ENCODE measurements at regions not wholly inside any gene's neighbourhood (a gene's known extent, or its start where the extent isn't known, plus 50 kb on each side); places are given as distances from the start of the nearest gene placed in this dataset.

GRCh38 chr4:55754754-55755350 is 64.7 kb upstream of the EXOC1L start:
- Histone ChIP-seq H3K9me3 (no peaks in the 10 kb centered on the region), H3K36me3 (ENCODE audit: control insufficient read depth, insufficient read depth, low read length) (no peaks in the 10 kb centered on the region), H3K4me3 (ENCODE audit: low read depth, low read length) (no peak overlapping the region), H3K27me3 (replicated peaks; ENCODE audit: control insufficient read depth, insufficient read depth, low read length) (no peaks in the 10 kb centered on the region), H3K4me1 (peaks cover 8% of the 10 kb centered on the region; the same call in 1 of the 2 replicates)
- DNase-seq, result no peak
- ChIA-PET CTCF (no interaction called here), POLR2A (no interaction called here)
- Mint-ChIP-seq H3K4me1 (ENCODE audit: low read depth, unreplicated experiment) (peaks cover 10% of the 10 kb centered on the region), H3K4me3 (ENCODE audit: unreplicated experiment) (no peak overlapping the region), H3K9me3 (ENCODE audit: unreplicated experiment) (no peaks in the 10 kb centered on the region), H3K27ac (ENCODE audit: unreplicated experiment) (no peak overlapping the region), H3K27me3 (ENCODE audit: insufficient read depth, unreplicated experiment) (peaks cover 10% of the 10 kb centered on the region), H3K36me3 (ENCODE audit: insufficient read depth, unreplicated experiment) (no peaks in the 10 kb centered on the region)
- no TSS peak for BruUV-seq (replicated peaks)
- intact Hi-C loops (cut with micrococcal nuclease; ENCODE audit: unreplicated experiment), result no loop called here
- TF ChIP-seq CTCF (IDR thresholded peaks at IDR 0.05; ENCODE audit: insufficient read depth in 1 of 2, low read depth in 1 of 2, low read length in 1 of 2, severe bottlenecking in 1 of 2, unreplicated experiment in 1 of 2), result no peak

GRCh38 chr4:55756208-55756607 is 63.4 kb upstream of the EXOC1L start:
- ChIA-PET POLR2A (no interaction called here), CTCF (no interaction called here)
- Histone ChIP-seq H3K9me3 (no peaks in the 10 kb centered on the region), H3K4me3 (ENCODE audit: low read depth, low read length) (no peak overlapping the region), H3K27me3 (replicated peaks; ENCODE audit: control insufficient read depth, insufficient read depth, low read length) (no peaks in the 10 kb centered on the region), H3K36me3 (ENCODE audit: control insufficient read depth, insufficient read depth, low read length) (no peaks in the 10 kb centered on the region), H3K4me1 (peaks cover 8% of the 10 kb centered on the region; the same call in 1 of the 2 replicates)
- no peak for DNase-seq
- no peak overlapping the region for H3K27ac Mint-ChIP-seq (ENCODE audit: unreplicated experiment)
- no TSS peak for BruUV-seq (replicated peaks)
- TF ChIP-seq CTCF (IDR thresholded peaks at IDR 0.05; ENCODE audit: insufficient read depth in 1 of 2, low read depth in 1 of 2, low read length in 1 of 2, severe bottlenecking in 1 of 2, unreplicated experiment in 1 of 2), result no peak
- intact Hi-C loops (cut with micrococcal nuclease; ENCODE audit: unreplicated experiment), result no loop called here
- no peaks in the 10 kb centered on the region for H3K9me3 Mint-ChIP-seq (ENCODE audit: unreplicated experiment)
- H3K4me1 Mint-ChIP-seq (ENCODE audit: low read depth, unreplicated experiment), result peaks cover 10% of the 10 kb centered on the region
- no peak overlapping the region for H3K4me3 Mint-ChIP-seq (ENCODE audit: unreplicated experiment)
- no peaks in the 10 kb centered on the region for H3K36me3 Mint-ChIP-seq (ENCODE audit: insufficient read depth, unreplicated experiment)
- H3K27me3 Mint-ChIP-seq (ENCODE audit: insufficient read depth, unreplicated experiment), result peaks cover 7% of the 10 kb centered on the region

- DNase-seq, result no peak
- H3K9me3 ChIP-seq, result no peaks in the 10 kb centered on the region
- BruUV-seq (replicated peaks), result no TSS peak
- no peaks in the 10 kb centered on the region for H3K36me3 Mint-ChIP-seq (ENCODE audit: insufficient read depth, unreplicated experiment)
- peaks cover 10% of the 10 kb centered on the region for H3K4me1 Mint-ChIP-seq (ENCODE audit: low read depth, unreplicated experiment)
- H3K4me1 ChIP-seq, result peaks cover 8% of the 10 kb centered on the region; the same call in 1 of the 2 replicates
- no peak overlapping the region for H3K27ac Mint-ChIP-seq (ENCODE audit: unreplicated experiment)
- H3K36me3 ChIP-seq (ENCODE audit: control insufficient read depth, insufficient read depth, low read length), result no peaks in the 10 kb centered on the region
- H3K27me3 Mint-ChIP-seq (ENCODE audit: insufficient read depth, unreplicated experiment), result peaks cover 3% of the 10 kb centered on the region
- no peak for TF ChIP-seq CTCF (IDR thresholded peaks at IDR 0.05; ENCODE audit: insufficient read depth in 1 of 2, low read depth in 1 of 2, low read length in 1 of 2, severe bottlenecking in 1 of 2, unreplicated experiment in 1 of 2)
- H3K4me3 ChIP-seq (ENCODE audit: low read depth, low read length), result no peak overlapping the region
- ChIA-PET POLR2A (no interaction called here), CTCF (no interaction called here)
- H3K27me3 ChIP-seq (replicated peaks; ENCODE audit: control insufficient read depth, insufficient read depth, low read length), result no peaks in the 10 kb centered on the region
- intact Hi-C loops (cut with micrococcal nuclease; ENCODE audit: unreplicated experiment), result no loop called here
- H3K9me3 Mint-ChIP-seq (ENCODE audit: unreplicated experiment), result no peaks in the 10 kb centered on the region
- no peak overlapping the region for H3K4me3 Mint-ChIP-seq (ENCODE audit: unreplicated experiment)
Measured at GRCh38 chr4:55757356-55757952, 62.1 kb upstream of the EXOC1L start.

Measured in Caco-2 (cell line).